ENCODE measurements at regions not wholly inside any gene's neighbourhood (a gene's known extent, or its start where the extent isn't known, plus 50 kb on each side); places are given as distances from the start of the nearest gene placed in this dataset.
"Not testable (repeated sequence)": the region's sequence is repeated elsewhere in the genome, so short reads cannot be mapped to it uniquely, and the experiment has no call there.

DNA sequence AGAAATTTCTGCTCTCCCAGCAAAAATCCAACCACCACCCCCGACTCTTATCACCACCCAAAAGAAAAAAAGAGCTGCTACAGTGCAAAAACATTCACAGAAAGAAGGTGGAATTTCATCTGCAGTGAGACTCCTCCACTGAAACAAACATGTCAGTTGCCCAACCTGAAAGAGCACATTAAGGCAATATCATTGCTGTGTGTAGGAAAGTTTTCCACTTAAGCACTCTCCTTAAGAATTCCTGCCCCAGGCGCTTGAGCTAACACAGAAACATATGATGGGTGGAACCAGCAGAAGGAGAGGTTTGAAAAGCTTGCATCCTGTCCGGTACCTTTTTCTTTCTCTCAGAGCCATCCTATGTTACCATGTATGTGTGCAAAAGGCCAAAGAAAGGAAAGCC, 200.8 kb upstream of the GADL1 start:
- H3K9me3 ChIP-seq (ENCODE audit: control insufficient read depth, insufficient read depth, low read length): no peaks in the 10 kb centered on the region
- H3K27me3 ChIP-seq (ENCODE audit: control insufficient read depth, insufficient read depth, low read length): no peaks in the 10 kb centered on the region

DNA sequence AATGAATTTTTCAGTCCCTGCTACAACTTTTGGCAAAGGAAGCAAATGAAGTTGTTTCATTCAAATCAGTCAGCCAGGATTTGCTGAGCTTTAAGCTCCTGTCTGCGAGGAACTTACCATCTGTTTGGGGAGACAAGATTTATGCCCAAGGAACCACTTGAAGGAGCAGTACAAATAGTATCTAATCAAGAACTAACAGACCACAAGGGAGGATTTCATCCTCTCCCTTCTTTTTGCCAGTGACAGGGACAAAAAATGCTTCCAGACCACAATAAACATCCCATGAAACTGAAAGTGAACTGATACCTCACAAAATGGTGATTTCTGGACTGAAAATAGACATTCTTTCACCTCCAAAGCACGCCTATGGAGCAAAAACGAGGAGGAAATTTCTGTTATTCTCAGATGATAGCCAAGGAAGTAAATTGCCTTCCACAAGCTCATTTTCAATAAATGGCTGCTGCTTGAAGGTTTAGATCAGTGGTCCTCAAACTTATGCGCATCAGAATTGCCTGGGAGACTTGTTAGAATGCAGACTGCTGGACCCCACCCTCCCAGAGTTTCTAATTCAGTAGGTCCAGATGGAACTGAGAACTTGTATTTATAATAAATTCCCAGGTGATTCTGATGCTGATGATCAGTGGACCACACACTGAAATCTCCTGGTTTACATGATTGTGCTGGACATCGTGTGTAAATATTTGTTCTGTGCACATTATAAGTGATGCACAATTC, 202.4 kb upstream of the GADL1 start:
- Histone ChIP-seq H3K9me3 (ENCODE audit: control insufficient read depth, insufficient read depth, low read length) (no peaks in the 10 kb centered on the region), H3K9ac (ENCODE audit: low read depth, low read length) (no peak overlapping the region), H3K27me3 (ENCODE audit: control insufficient read depth, insufficient read depth, low read length) (no peaks in the 10 kb centered on the region), H3K4me1 (ENCODE audit: control insufficient read depth, insufficient read depth, low read length) (no peaks in the 10 kb centered on the region), H3K36me3 (ENCODE audit: control insufficient read depth, insufficient read depth, low read length) (no peaks in the 10 kb centered on the region), H3K4me3 (ENCODE audit: low read depth, low read length) (no peak overlapping the region), H3K27ac (ENCODE audit: low read depth, low read length) (no peak overlapping the region)

More for the DNA sequence above, 200.8 kb upstream of the GADL1 start:
- no peak overlapping the region for H3K27ac ChIP-seq (ENCODE audit: low read depth, low read length)
- H3K4me1 ChIP-seq (ENCODE audit: control insufficient read depth, insufficient read depth, low read length): no peaks in the 10 kb centered on the region
- no peak overlapping the region for H3K4me3 ChIP-seq (ENCODE audit: low read depth, low read length)
- no peak overlapping the region for H3K9ac ChIP-seq (ENCODE audit: low read depth, low read length)
- H3K36me3 ChIP-seq (ENCODE audit: control insufficient read depth, insufficient read depth, low read length): no peaks in the 10 kb centered on the region

DNA sequence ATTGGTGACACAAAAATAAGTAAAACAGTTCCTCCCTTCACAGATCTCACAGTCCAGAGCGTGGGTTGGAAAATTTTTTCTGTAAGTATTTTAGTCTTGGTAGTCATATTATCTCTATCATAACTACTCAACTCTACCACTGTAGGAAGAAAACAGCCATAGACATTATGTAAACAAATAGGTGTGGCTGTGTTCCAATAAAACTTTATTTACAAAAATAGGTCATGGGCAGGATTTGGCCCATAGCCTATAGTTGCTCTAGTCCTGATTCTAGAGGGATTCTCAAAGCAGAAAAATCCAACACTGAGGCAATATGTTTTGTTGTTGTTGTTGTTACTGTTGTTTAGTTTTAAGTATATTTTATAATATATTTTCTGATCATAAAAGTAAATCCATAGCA, 206.1 kb upstream of the GADL1 start:
- Histone ChIP-seq H3K9me3 (ENCODE audit: control insufficient read depth, insufficient read depth, low read length) (no peaks in the 10 kb centered on the region), H3K27me3 (ENCODE audit: control insufficient read depth, insufficient read depth, low read length) (no peaks in the 10 kb centered on the region), H3K9ac (ENCODE audit: low read depth, low read length) (no peak overlapping the region)

DNA sequence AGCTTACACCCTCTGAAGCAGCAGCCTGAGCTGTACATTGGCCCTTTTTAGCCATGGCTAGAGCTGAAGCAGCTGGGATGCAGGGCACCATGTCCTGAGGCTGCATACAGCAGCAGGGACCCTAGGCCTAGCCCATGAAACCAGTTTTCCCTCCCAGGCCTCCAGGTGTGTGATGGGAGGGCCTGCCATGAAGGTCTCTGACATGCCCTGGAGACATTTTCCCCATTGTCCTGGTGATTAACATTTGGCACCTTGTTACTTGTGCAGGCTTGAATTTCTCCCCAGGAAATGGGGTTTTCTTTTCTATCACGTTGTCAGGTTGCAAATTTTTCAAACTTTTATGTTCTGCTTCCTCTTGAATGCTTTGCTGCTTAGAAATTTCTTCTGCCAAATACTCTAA, 206.8 kb upstream of the GADL1 start:
- not testable (repeated sequence) for H3K36me3 ChIP-seq (ENCODE audit: control insufficient read depth, insufficient read depth, low read length); H3K27me3 ChIP-seq (ENCODE audit: control insufficient read depth, insufficient read depth, low read length); H3K9ac ChIP-seq (ENCODE audit: low read depth, low read length); H3K4me3 ChIP-seq (ENCODE audit: low read depth, low read length); H3K9me3 ChIP-seq (ENCODE audit: control insufficient read depth, insufficient read depth, low read length); H3K4me1 ChIP-seq (ENCODE audit: control insufficient read depth, insufficient read depth, low read length); H3K27ac ChIP-seq (ENCODE audit: low read depth, low read length)

More for the DNA sequence above, 206.1 kb upstream of the GADL1 start:
- Histone ChIP-seq H3K27ac (ENCODE audit: low read depth, low read length) (no peak overlapping the region), H3K4me3 (ENCODE audit: low read depth, low read length) (no peak overlapping the region), H3K36me3 (ENCODE audit: control insufficient read depth, insufficient read depth, low read length) (no peaks in the 10 kb centered on the region), H3K4me1 (ENCODE audit: control insufficient read depth, insufficient read depth, low read length) (peaks cover 10% of the 10 kb centered on the region)

DNA sequence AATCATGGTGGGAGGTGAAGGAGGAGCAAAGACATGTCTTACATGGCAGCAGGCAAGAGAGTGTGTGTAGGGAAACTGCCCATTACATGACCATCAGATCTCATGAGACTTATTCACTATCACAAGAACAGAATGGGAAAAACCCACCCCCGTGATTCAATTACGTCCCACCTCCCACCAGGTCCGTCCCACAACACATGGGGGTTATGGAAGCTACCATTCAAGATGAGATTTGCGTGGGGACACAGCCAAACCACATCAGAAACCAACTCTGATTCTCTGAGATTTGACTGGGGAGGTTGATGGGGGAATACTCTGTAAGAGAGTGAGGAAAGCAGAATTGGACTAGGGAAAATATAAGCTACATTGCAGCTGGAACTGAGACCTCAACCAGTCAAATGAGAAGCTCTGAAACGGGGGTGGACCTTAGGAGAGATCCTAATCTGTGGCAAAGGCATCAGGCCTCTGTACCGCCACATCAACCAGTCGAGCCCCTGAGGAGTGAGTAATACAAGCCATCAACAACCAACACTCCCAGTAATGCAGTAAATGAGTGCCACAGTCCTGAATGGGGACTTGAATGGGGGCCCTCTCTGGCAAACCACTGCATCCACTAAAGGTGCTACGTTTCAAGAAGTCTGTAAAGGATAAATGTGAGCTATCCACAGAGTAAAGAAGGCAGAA, 207.9 kb upstream of the GADL1 start:
- no peaks in the 10 kb centered on the region for H3K9me3 ChIP-seq (ENCODE audit: control insufficient read depth, insufficient read depth, low read length)
- no peak overlapping the region for H3K9ac ChIP-seq (ENCODE audit: low read depth, low read length)
- no peaks in the 10 kb centered on the region for H3K36me3 ChIP-seq (ENCODE audit: control insufficient read depth, insufficient read depth, low read length)
- peaks cover 10% of the 10 kb centered on the region for H3K4me1 ChIP-seq (ENCODE audit: control insufficient read depth, insufficient read depth, low read length)
- no peak overlapping the region for H3K4me3 ChIP-seq (ENCODE audit: low read depth, low read length)
- no peak overlapping the region for H3K27ac ChIP-seq (ENCODE audit: low read depth, low read length)
- no peaks in the 10 kb centered on the region for H3K27me3 ChIP-seq (ENCODE audit: control insufficient read depth, insufficient read depth, low read length)

DNA sequence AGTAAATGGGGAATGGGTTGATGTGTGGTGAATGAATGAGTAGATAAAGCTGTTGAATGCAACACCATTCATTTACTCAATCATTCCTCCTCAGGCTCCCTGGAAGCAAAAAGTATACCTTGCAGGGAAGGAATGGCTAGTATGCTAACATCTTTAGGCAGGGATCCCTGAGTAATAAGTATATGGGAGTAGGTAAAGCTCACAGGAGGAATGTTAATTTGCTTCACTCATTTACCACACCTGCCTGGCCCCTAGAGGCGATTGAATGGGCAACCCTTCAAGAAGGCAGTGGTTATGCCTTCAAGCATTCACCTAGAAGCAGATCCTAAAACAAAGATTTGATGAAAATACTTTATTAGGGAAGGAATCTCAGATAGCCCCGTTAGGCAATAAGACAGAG, 208.7 kb upstream of the GADL1 start:
- H3K36me3 ChIP-seq (ENCODE audit: control insufficient read depth, insufficient read depth, low read length): no peaks in the 10 kb centered on the region
- H3K9me3 ChIP-seq (ENCODE audit: control insufficient read depth, insufficient read depth, low read length): no peaks in the 10 kb centered on the region
- no peak overlapping the region for H3K27ac ChIP-seq (ENCODE audit: low read depth, low read length)
- no peaks in the 10 kb centered on the region for H3K27me3 ChIP-seq (ENCODE audit: control insufficient read depth, insufficient read depth, low read length)
- peaks cover 10% of the 10 kb centered on the region for H3K4me1 ChIP-seq (ENCODE audit: control insufficient read depth, insufficient read depth, low read length)
- H3K4me3 ChIP-seq (ENCODE audit: low read depth, low read length): no peak overlapping the region
- H3K9ac ChIP-seq (ENCODE audit: low read depth, low read length): no peak overlapping the region

DNA sequence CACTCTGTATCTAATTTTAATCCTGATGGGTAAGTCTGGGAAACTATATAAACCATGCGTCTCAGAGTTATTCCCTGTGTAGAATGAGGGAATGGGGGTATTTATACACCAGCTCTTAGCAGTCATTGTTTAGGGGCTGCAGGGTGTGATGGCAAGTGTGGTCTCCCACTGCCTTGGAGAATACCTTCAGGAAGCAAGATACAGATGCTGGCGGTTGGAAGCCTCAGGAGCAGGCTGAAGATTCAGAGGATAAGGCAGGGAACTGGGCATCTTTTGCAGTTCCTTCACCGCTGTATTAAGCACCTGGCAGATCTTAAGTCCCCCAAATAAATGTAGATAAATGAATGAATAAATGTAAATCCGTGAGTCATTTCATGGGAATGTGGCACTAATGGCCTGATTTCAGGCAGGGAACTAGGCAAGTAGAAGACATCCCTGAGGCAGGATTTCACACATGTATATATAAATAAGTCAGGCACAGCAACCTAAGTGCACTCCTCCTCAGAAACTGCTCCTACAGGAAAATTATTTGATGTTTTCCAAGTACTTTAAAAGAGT, 209.2 kb upstream of the GADL1 start:
- peaks cover 10% of the 10 kb centered on the region for H3K4me1 ChIP-seq (ENCODE audit: control insufficient read depth, insufficient read depth, low read length)
- H3K36me3 ChIP-seq (ENCODE audit: control insufficient read depth, insufficient read depth, low read length): no peaks in the 10 kb centered on the region
- no peaks in the 10 kb centered on the region for H3K27me3 ChIP-seq (ENCODE audit: control insufficient read depth, insufficient read depth, low read length)
- no peak overlapping the region for H3K4me3 ChIP-seq (ENCODE audit: low read depth, low read length)
- H3K9me3 ChIP-seq (ENCODE audit: control insufficient read depth, insufficient read depth, low read length): no peaks in the 10 kb centered on the region
- H3K9ac ChIP-seq (ENCODE audit: low read depth, low read length): no peak overlapping the region
- no peak overlapping the region for H3K27ac ChIP-seq (ENCODE audit: low read depth, low read length)

DNA sequence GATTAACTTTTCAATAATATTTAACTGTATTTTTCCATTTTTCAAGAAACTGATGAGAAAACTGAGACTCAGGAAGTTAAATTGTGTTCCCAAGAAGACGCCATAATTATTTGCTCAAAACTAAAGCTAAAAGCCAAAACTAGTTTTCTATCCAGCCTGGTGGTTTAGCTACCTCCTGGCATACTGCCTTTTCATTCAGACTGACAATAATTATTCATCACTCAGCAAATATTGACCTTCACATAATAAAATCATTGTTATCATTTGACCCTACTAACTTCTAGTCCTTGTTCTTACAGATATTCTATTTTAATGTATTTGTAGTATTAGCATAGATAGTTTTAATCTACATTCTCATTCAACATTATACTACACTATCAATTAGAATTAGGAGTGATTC, 210.6 kb upstream of the GADL1 start:
- Histone ChIP-seq H3K27me3 (ENCODE audit: control insufficient read depth, insufficient read depth, low read length) (no peaks in the 10 kb centered on the region), H3K36me3 (ENCODE audit: control insufficient read depth, insufficient read depth, low read length) (no peaks in the 10 kb centered on the region), H3K9me3 (ENCODE audit: control insufficient read depth, insufficient read depth, low read length) (no peaks in the 10 kb centered on the region), H3K4me1 (ENCODE audit: control insufficient read depth, insufficient read depth, low read length) (peaks cover 10% of the 10 kb centered on the region), H3K9ac (ENCODE audit: low read depth, low read length) (no peak overlapping the region), H3K4me3 (ENCODE audit: low read depth, low read length) (no peak overlapping the region), H3K27ac (ENCODE audit: low read depth, low read length) (no peak overlapping the region)

DNA sequence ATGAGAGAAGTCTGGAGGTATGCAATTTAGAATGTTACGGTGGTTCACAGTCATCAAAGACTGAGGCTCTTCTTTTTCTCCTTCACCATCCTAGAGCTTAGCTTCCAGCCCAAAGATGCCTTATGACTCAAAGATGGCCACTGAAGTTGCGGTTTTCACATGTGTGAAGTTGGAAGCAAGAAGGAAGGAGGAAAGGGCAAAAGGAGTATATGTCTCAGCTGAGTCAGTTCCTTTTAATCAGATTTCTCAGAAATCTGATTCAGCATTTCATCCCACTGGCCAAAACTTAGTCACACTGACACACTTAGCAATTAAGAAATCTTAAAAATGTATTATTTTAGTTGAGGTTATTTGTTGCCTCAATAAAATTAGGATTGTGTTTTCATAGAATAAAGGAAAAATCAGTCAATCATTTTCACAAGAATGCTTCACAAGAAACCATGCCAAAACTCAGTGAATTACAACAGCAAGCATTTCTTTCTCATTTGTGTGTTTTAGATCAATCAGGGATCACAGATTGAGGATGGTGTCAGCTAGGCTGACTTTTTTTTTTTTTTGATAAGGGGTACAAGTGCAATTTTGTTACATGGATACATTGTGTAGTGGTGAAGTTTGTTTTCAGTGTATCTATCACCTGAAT, 211.1 kb upstream of the GADL1 start:
- Histone ChIP-seq H3K4me1 (ENCODE audit: control insufficient read depth, insufficient read depth, low read length) (peaks cover 10% of the 10 kb centered on the region), H3K27me3 (ENCODE audit: control insufficient read depth, insufficient read depth, low read length) (no peaks in the 10 kb centered on the region), H3K36me3 (ENCODE audit: control insufficient read depth, insufficient read depth, low read length) (no peaks in the 10 kb centered on the region), H3K27ac (ENCODE audit: low read depth, low read length) (no peak overlapping the region), H3K9ac (ENCODE audit: low read depth, low read length) (no peak overlapping the region), H3K4me3 (ENCODE audit: low read depth, low read length) (no peak overlapping the region), H3K9me3 (ENCODE audit: control insufficient read depth, insufficient read depth, low read length) (no peaks in the 10 kb centered on the region)

DNA sequence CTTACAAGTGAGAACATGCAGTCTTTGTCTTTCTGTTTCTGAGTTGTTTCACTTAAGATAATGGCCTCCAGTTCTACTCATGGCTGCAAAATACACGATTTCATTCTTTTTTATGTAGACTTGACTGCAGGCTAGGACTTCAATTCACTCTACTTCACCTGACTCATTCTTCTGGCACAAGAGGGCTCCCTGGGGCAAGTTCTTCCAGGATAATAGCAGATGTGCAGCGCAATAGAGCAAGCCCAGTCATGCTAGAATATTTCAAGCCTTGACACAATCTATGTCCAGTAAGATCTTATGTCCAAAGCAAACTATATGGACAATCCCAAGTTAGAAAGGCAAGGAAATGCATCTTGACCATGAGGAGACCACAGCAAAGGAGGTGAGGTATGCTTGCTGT, 211.7 kb upstream of the GADL1 start:
- H3K27ac ChIP-seq (ENCODE audit: low read depth, low read length): no peak overlapping the region
- H3K4me1 ChIP-seq (ENCODE audit: control insufficient read depth, insufficient read depth, low read length): peaks cover 10% of the 10 kb centered on the region
- no peaks in the 10 kb centered on the region for H3K27me3 ChIP-seq (ENCODE audit: control insufficient read depth, insufficient read depth, low read length)
- no peaks in the 10 kb centered on the region for H3K36me3 ChIP-seq (ENCODE audit: control insufficient read depth, insufficient read depth, low read length)
- no peaks in the 10 kb centered on the region for H3K9me3 ChIP-seq (ENCODE audit: control insufficient read depth, insufficient read depth, low read length)
- no peak overlapping the region for H3K4me3 ChIP-seq (ENCODE audit: low read depth, low read length)
- H3K9ac ChIP-seq (ENCODE audit: low read depth, low read length): no peak overlapping the region

DNA sequence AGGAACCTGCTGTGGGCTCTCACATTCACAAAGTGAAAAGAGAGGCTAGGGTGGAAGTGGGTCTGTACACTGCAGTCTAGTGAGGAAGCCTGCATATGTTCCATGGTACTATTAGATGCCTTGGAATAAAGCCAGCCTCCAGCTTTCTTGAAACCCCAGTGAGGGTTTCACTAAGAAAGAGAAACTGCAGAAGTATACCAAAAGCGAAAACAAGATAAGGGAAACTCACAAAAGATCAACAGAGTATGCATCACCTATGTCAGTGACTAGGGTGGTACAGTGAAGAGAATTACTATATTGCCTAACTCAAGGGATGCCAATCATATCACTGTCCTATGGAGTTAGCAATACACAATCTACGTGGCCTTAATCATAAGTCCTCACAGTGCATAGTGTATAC, 212.5 kb upstream of the GADL1 start:
- H3K27me3 ChIP-seq (ENCODE audit: control insufficient read depth, insufficient read depth, low read length): no peaks in the 10 kb centered on the region
- H3K27ac ChIP-seq (ENCODE audit: low read depth, low read length): no peak overlapping the region
- no peaks in the 10 kb centered on the region for H3K9me3 ChIP-seq (ENCODE audit: control insufficient read depth, insufficient read depth, low read length)
- no peaks in the 10 kb centered on the region for H3K36me3 ChIP-seq (ENCODE audit: control insufficient read depth, insufficient read depth, low read length)
- no peak overlapping the region for H3K4me3 ChIP-seq (ENCODE audit: low read depth, low read length)
- H3K9ac ChIP-seq (ENCODE audit: low read depth, low read length): no peak overlapping the region
- H3K4me1 ChIP-seq (ENCODE audit: control insufficient read depth, insufficient read depth, low read length): peaks cover 10% of the 10 kb centered on the region

Data from HUES48 (cell line).